Thymus (tissue), 11 donors: ENCODE measurements at regions not wholly inside any gene's neighbourhood (a gene's known extent, or its start where the extent isn't known, plus 50 kb on each side); places are given as distances from the start of the nearest gene placed in this dataset.
"Not testable (repeated sequence)": the region's sequence is repeated elsewhere in the genome, so short reads cannot be mapped to it uniquely, and the experiment has no call there.

Source experiments
- DNase-seq, 9 donors: peaks; one replicate each; pipeline ENCODE4 v3.0.0-alpha.2; 2013; ENCODE audit warnings: low spot score in 9 of 9, low read depth in 6 of 9, missing footprints in 1 of 9
- H3K27ac ChIP-seq, 2 donors: one replicate each; pipeline ENCODE4 v1.5.1; 2013; ENCODE audit warnings: control low read depth in 1 of 2, low read depth in 1 of 2, low read length in 1 of 2, mild to moderate bottlenecking in 1 of 2, moderate library complexity in 1 of 2
- H3K27me3 ChIP-seq, 2 donors: one replicate each; pipeline ENCODE4 v1.5.1; 2013; ENCODE audit warnings: low read length in 1 of 2; ENCODE audit not compliant: control insufficient read depth in 2 of 2, insufficient read depth in 1 of 2
- H3K36me3 ChIP-seq, 2 donors: one replicate each; pipeline ENCODE4 v1.5.1; 2013; ENCODE audit warnings: low read length in 1 of 2, mild to moderate bottlenecking in 1 of 2, moderate library complexity in 1 of 2; ENCODE audit not compliant: control insufficient read depth in 2 of 2, insufficient read depth in 2 of 2
- H3K4me1 ChIP-seq, 2 donors: one replicate each; pipeline ENCODE4 v1.5.1; 2013; ENCODE audit warnings: low read length in 2 of 2; ENCODE audit not compliant: control insufficient read depth in 2 of 2, insufficient read depth in 2 of 2
- H3K4me3 ChIP-seq, 2 donors: one replicate each; pipeline ENCODE4 v1.5.1; 2013; ENCODE audit warnings: low read length in 2 of 2, control low read depth in 1 of 2, mild to moderate bottlenecking in 1 of 2
- H3K9me3 ChIP-seq, 2 donors: one replicate each; pipeline ENCODE4 v1.5.1; 2013; ENCODE audit warnings: low read length in 1 of 2, mild to moderate bottlenecking in 1 of 2; ENCODE audit not compliant: control insufficient read depth in 2 of 2, insufficient read depth in 1 of 2
- WGBS: extraction: QIAGEN DNeasy Blood & Tissue Kit; methylation state at CpG from one replicate; pipeline ENCODE4 v1.1.7; 2013; 5-methylcytosine and 5-hydroxymethylcytosine counted together
- donor health status: healthy.

DNA sequence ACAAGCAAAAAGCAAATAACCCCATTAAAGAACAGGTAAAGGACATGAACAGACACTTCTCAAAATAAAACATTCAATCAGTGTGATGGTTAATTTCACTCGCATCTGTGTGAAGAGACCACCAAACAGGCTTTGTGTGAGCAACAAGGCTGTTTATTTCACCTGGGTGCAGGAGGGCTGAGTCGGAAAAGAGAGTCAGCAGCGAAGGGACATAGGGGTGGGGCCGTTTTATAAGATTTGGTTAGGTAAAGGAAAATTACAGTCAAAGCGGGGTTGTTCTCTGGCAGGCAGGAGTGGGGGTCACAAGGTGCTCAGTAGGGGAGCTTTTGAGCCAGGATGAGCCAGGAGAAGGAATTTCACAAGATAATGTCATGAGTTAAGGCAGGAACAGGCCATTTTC, 429.5 kb upstream of the ZNF804A start:
- not testable (repeated sequence) for H3K9me3 ChIP-seq, H3K4me1 ChIP-seq, H3K36me3 ChIP-seq, H3K27me3 ChIP-seq, H3K4me3 ChIP-seq, DNase-seq, H3K27ac ChIP-seq
- WGBS = 94% methylated on average over 5 of the region's 5 CpGs

DNA sequence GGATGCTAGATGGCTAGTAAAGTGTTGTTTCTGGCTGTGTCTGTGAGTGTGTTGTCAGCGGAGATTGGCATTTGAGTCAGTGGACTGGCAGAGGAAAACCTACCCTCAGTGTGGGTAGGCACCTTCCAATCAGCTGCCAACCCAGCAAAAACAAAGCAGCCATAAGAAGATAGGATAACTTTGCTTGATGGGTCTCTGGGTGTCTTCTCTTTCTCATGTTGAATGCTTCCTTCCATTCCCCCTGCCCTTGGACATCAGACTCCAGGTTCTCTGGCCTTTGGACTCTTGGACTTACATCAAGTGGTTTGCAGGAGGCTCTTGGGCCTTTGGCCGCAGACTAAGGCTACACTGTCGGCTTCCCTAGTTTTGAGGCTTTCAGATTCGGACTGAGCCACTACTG, 429.0 kb upstream of the ZNF804A start:
- no peak for DNase-seq
- no peak overlapping the region for H3K27ac ChIP-seq
- no peaks in the 10 kb centered on the region for H3K4me1 ChIP-seq
- no peaks in the 10 kb centered on the region for H3K27me3 ChIP-seq
- peaks cover 0 to 5% of the 10 kb centered on the region in 2 donors for H3K9me3 ChIP-seq
- no peaks in the 10 kb centered on the region for H3K36me3 ChIP-seq
- H3K4me3 ChIP-seq = no peak overlapping the region
- WGBS = 98% methylated on average over 4 of the region's 4 CpGs

DNA sequence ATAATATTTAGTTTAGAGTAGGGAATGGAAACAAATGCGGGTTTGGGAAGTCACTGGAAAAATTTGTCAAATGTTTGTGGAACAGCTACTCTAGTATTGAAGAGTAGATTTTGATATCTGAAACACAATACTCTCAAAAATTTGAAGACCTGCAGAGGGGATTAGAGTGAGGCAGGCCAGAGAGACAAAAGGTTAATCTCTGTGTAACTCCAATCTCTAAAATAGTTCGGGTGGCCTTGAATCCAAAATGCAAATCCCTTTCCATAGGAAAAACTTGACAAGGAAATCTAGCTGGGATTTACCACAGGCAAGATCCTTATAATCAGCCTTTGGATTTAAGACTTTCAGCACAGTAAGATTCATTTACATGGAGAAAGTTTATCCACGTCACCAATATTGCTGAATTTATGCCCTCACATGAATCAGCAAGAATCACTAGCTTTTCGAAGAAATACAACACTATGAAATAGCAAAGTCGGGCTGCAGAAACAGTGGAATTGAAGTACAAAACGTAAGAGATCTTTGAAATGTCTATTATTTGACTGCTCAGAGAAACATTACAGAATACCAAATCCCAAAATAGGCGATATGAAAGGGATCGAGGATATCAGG, 423.7 kb upstream of the ZNF804A start:
- H3K27me3 ChIP-seq = no peaks in the 10 kb centered on the region
- DNase-seq = no peak
- 90% methylated on average over 8 of the region's 8 CpGs for WGBS
- H3K4me3 ChIP-seq = no peak overlapping the region
- H3K4me1 ChIP-seq = no peaks in the 10 kb centered on the region
- H3K36me3 ChIP-seq = no peaks in the 10 kb centered on the region
- no peak overlapping the region for H3K27ac ChIP-seq
- peaks cover 0 to under 1% of the 10 kb centered on the region in 2 donors for H3K9me3 ChIP-seq

DNA sequence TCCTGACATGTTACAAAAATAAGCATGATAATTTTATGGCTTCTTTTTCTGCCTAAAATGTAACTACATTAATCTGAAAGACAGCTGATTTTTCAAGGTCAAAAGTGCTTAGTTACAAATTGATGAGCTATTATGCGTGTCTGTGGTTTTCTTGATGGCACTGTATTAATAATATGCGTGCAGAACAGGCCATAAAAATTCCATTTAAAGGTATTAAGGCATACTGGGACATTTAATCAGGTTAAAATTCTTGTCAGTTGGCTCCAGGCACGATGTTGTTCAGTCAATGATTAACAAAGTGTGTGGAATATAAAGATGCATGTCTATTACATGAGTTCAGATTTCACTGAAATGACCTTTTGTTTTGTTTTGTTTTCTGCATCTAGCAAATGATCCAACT, 420.1 kb upstream of the ZNF804A start:
- WGBS = 75% methylated on average over 3 of the region's 3 CpGs
- no peak overlapping the region for H3K27ac ChIP-seq
- no peaks in the 10 kb centered on the region for H3K36me3 ChIP-seq
- DNase-seq = no peak
- no peaks in the 10 kb centered on the region for H3K4me1 ChIP-seq
- H3K27me3 ChIP-seq = no peaks in the 10 kb centered on the region
- no peaks in the 10 kb centered on the region for H3K9me3 ChIP-seq
- H3K4me3 ChIP-seq = no peak overlapping the region

DNA sequence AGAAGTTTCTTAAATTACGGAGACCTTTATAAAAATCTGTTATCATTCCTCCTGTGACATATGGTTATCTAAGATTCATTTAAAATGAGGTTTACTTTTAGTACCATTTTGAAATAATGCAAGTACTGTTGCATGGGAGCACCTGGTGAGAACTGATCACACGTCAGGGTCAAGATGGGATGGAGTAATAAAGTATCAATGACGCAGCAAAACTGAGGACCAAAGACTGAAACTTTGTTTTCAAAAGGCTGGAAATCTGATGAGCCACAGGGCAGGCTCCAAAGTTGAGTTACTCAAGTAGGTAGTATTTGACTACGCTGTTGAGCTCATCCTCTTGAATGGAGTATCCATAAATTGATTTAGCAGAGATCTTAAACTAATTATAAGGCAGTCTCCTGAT, 411.9 kb upstream of the ZNF804A start:
- no peak overlapping the region for H3K4me3 ChIP-seq
- 89% methylated on average over 4 of the region's 4 CpGs for whole genome bisulfite sequencing
- no peak overlapping the region for H3K27ac ChIP-seq
- H3K9me3 ChIP-seq = peaks cover 0 to 3% of the 10 kb centered on the region in 2 donors
- no peak for DNase-seq
- H3K36me3 ChIP-seq = no peaks in the 10 kb centered on the region
- no peaks in the 10 kb centered on the region for H3K27me3 ChIP-seq
- H3K4me1 ChIP-seq = no peaks in the 10 kb centered on the region

DNA sequence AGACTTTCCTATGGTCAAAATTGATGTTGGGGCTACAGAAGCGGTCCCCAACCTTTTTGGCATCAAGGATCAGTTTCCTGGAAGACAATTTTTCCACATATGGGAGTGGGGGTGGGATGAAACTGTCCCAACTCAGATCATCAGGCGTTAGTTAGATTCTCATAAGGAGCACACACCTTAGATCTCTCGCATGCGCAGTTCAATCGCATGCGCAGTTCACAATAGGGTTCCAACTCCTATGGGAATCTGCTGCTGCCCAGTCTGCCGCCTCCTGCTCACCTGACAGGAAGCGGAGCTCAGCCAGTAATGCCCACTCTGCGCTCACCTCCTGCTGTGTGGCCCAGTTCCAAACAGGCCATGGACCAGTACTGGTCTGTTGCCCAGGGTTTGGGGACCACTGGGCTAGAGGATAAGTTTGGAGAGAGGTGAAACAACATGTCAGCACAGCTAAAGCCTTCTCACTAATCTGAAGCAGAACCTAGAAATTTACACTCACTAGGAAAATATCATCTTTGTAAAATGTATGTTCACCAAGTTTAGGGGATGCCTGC, 410.8 kb upstream of the ZNF804A start:
- no peaks in the 10 kb centered on the region for H3K36me3 ChIP-seq
- no peak for DNase-seq
- H3K9me3 ChIP-seq = peaks cover 0 to 3% of the 10 kb centered on the region in 2 donors
- H3K4me3 ChIP-seq = no peak overlapping the region
- H3K4me1 ChIP-seq = no peaks in the 10 kb centered on the region
- no peak overlapping the region for H3K27ac ChIP-seq
- no peaks in the 10 kb centered on the region for H3K27me3 ChIP-seq
- 88% methylated on average over 9 of the region's 9 CpGs for WGBS

DNA sequence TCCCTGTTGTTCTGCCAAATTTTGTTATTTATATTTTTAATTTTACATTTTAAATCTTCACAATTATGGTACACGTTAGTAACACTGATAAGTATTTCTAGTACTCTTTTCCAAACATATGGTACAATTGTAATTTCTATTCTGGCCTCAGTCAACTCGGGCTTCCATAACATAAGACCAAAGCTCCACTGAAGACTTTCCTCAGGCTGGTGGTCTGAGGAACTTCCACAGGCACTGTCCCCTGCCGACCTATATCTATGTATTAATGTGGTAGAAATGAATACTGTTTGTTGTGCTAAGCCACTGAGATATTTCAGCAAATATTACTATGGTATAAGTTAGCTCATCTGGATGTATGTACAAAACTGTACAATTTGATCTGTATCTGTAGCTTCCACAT, 407.6 kb upstream of the ZNF804A start:
- H3K27ac ChIP-seq = no peak overlapping the region
- no peaks in the 10 kb centered on the region for H3K27me3 ChIP-seq
- no peaks in the 10 kb centered on the region for H3K36me3 ChIP-seq
- no peaks in the 10 kb centered on the region for H3K9me3 ChIP-seq
- H3K4me1 ChIP-seq = no peaks in the 10 kb centered on the region
- 90% methylated on average over 3 of the region's 3 CpGs for WGBS
- H3K4me3 ChIP-seq = no peak overlapping the region
- DNase-seq = no peak

DNA sequence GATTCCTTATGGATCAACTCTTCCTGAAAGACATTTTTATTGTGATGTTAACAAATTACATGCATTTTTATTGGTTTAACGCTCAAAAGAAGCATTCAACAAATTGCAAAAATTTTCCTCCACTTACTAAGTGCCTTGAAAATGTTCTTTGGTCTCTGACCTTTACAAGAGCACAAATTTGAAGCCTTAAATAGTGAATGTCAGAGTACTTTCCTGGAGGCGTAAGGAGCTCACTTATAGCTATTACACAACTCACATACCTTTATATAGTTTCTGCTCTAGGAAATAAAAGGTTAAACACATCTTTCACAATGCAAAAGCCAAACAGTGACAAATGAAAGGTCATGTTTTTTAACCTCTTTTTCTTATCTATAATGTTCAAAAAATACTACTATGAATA, 405.7 kb upstream of the ZNF804A start:
- Histone ChIP-seq H3K4me3 (no peak overlapping the region), H3K27me3 (no peaks in the 10 kb centered on the region), H3K9me3 (no peaks in the 10 kb centered on the region), H3K4me1 (no peaks in the 10 kb centered on the region), H3K36me3 (no peaks in the 10 kb centered on the region), H3K27ac (no peak overlapping the region)
- 87% methylated on average over 2 of the region's 2 CpGs for WGBS
- no peak for DNase-seq

DNA sequence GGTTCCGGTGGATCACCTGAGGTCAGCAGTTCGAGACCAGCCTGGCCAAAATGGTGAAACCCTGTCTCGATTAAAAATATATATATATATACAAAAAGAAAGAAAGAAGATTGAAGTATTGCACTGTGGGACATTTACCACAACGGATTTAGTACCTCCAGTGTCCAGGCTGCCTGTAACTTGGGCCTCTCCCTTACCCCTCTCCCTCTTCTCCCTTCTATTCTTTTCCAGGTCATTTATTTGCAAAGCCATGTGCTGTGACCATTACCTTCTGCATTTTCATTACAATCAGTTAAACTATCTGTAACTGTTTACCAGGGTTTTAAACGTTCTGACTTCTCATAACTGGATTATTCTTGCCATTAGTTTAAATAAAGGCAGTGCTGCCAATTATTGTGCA, 400.9 kb upstream of the ZNF804A start:
- Histone ChIP-seq H3K27ac (no peak overlapping the region), H3K36me3 (no peaks in the 10 kb centered on the region), H3K9me3 (no peaks in the 10 kb centered on the region), H3K4me1 (no peaks in the 10 kb centered on the region), H3K4me3 (no peak overlapping the region), H3K27me3 (no peaks in the 10 kb centered on the region)
- 85% methylated on average over 5 of the region's 5 CpGs for WGBS
- no peak for DNase-seq
